NCI-H345 (cell line): ENCODE measurements at regions not wholly inside any gene's neighbourhood (a gene's known extent, or its start where the extent isn't known, plus 50 kb on each side); places are given as distances from the start of the nearest gene placed in this dataset.

Source experiments
- DNase-seq: peaks from one replicate; lab custom pipeline; 2025; lab: John Stamatoyannopoulos, UW

GRCh38 chr1:110816945-110817344 lies 56.0 kb upstream of the CD53 start:
- DNase-seq = no peak

GRCh38 chr1:110811529-110811928 lies 61.4 kb upstream of the CD53 start:
- DNase-seq = no peak

GRCh38 chr1:110800079-110800478 lies 72.9 kb upstream of the CD53 start:
- no peak for DNase-seq

DNA sequence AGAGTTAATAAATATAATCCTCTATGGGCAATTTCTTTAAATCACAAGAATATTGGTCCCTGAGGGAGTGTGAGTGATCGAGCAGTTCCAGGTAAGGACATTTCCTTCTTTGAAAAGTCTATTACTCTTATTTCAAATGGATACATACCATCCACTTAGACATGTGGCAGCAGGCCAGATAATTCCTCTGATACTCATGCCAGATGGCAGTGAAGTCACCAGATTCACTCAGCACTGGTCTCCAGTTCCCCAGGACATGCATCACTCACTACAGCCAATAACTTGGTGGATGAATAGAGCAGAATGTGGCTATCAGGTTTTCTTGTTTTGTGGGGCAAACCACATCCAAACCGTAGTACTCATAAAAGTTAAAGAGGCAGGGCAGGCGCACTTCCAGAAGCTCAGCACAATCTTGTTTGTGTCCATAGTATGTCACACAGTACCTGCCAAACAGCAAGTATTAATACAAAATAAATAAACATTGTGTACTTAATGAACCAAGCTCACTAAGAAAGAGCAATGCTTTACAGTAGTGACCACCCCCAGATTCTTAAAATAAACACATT lies 74.2 kb upstream of the CD53 start:
- peak; percentile 41 for DNase-seq

DNA sequence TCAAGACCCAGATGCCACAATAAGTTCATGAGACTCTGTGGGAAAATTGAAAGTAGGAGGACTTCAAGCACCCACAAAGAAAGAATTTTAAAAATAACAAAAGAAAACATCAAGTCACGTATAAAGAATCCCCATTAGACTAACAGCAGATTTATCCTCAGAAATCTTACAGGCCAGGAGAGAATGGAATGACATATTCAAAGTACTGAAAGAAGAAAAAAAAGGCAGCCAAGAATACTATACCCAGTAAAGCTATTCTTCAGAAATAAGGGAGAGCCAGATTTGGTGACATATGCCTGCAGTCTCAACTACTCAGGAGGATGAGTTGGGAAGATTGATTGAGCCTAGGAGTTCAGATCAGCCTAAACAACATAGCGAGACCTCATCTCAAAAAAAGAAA lies 84.3 kb upstream of the CD53 start:
- DNase-seq = no peak

DNA sequence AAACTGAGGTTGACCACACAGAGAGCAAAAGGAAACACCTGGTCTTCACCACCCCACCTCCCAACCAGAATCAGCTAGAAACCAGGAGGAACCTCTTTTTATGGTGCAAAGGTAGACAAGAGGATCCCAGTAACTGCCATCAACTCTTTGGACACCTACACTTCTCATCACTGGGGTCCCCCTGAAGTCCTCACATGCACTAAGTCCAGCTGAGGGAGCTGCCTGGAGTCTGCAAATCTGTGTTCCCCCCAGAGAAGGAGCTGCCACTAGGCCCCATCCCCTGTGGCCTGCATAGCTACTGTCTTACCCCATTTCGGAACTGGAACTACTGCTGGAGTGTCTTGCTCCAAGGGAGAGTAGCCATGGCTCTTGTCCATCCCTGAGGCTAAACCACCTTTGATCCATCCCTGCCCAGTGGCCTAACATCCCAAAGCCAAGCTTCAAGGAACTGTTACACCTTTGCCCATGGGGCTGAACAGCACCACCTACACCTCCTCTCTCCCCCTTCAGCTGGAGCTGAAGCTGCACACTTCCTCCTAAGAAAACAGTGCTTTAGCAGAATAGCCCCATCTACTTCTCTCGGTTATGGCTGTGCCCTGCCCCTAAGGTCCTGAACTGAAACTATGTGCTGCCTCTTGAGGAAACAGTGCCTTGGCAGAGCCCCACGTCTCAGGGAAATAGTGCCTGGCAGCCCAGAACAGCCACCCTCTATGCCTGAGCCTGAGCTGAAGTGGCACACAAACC lies 85.4 kb upstream of the CD53 start:
- no peak for DNase-seq

DNA sequence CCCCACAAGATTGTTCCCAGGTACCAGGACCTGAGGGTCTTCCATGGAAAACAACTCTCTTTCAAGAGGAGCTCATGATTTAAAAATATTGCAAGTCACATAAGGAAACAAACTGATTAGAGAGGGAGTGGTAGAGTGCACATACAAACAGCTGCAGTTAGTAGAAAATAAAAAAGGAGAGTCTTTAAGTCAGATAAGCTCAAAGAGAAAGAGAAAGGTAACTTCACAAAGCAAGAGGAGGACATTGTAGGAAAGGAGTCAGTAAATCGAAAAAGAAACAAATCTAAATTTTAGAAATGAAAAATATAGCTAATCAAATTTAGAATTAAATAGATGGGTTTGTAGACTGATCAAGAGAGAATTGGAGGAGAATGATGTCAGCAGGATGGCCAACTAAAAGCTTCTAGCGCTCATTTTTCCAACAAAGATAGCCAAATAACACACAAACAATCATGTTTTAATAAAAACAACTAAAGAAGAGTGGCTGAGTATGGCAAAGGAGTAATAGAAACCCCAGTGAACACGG lies 86.1 kb upstream of the CD53 start:
- no peak for DNase-seq

DNA sequence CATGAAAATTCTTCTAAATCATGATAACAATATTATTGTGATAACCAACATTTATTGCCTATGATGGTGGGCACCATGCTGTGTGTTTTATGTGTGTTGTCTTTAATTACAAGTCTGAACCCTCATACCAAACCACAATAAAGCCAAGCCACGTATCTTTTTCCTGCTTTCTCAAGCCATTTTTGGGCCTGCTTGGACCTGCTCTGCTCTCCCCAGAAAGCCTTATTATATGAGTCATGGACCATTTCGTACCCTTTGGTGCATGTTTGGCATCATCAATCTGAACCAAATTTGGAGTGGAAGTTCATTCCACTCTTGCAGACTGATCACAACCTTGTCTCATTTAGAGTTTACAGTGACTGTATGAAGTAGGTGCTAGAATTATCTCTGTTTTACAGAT lies 87.3 kb upstream of the CD53 start:
- no peak for DNase-seq

- no peak for DNase-seq
Measured at GRCh38 chr1:110785055-110785454, 87.9 kb upstream of the CD53 start.

DNA sequence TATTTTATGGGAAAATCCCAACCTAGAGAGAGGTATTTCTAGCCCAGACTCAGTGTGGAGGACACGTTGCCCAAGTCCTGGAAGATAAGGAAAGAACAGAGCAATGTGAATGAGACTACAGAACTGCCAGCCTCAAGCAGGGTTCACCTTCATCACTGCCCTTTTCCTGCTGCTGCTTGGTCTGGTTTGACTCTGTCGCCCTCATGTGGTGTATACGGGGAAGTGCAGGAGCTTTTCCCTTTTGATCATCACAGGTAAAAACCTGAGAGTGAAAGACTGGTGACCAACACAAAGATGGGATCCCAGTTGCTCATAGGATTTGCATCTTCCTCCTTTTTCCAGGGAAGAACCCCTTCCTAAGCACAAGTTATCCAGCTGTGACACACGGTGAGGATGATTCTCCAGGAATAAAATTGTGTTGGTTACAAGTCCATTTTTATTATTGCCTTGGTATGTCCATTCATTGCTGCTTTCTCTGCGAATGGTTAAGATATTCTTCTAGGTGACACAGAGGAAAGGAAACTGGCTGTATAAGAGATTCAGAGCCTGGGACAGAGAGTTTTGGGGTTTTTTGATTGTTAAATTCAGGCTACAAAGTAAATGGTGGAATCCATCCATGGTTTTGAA lies 89.5 kb upstream of the CD53 start:
- DNase-seq = peak; percentile 76

- DNase-seq = no peak
Measured at GRCh38 chr1:110781525-110781924, 91.4 kb upstream of the CD53 start.

GRCh38 chr1:110780600-110781484 lies 92.1 kb upstream of the CD53 start:
- DNase-seq = peak; percentile 61

DNA sequence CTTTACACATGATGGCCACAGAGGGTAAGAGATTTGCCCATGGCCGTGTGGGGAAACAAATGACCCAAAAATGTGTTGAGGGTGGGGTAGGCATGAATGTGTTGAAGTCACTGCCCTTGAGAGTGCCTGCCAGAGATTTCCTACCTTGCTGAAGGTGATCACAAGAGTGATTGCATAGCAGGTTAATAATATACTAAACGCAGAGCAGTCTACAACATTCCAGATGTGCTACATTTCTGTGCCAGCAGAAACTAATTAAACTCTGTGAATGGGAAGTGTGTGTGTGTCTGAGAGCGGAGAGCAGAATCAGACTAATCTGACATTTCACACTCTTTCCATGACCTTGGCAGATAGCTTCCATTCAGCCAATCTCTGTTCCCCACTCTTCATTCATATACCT lies 93.3 kb upstream of the CD53 start:
- no peak for DNase-seq

- no peak for DNase-seq
Measured at GRCh38 chr1:110778821-110779220, 94.1 kb upstream of the CD53 start.

DNA sequence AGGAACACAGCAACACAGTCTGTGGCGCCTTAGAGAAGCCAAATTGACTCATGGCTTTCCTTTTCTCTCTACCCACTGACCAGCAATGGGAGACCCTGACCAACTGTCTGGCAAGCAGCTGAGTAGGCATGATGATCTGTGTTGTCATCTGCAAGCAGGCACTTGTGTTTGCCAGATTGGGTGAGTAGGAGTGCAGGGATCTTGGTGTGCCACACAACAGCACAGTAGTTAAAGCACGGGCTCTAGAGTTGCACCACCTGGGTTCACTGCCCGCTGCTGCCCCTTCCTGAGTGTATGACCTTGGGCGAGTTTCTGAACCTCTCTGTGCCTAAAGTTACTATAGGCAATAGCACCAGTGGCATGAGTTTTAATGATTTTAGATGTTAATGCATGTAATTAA lies 95.7 kb upstream of the CD53 start:
- no peak for DNase-seq

DNA sequence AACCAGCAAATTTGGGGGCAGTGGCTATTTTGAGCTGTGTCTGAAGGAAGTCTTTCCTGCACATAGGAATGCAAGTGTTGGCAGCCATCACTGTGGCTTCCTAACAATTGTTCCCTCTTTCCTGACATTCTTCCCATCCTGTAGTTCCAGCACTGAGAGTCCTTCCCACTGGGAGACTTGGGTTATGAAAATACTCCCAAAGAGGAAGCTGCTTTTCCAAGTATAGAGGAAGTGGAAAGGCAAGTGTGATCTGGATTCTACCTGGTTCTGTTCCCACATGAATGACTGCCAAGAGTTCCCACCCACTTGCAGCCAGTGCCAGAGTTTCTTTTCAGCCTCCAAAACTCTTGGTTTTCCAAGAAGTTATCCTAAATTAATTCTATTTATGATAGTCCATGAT lies 98.5 kb upstream of the CD53 start:
- no peak for DNase-seq

DNA sequence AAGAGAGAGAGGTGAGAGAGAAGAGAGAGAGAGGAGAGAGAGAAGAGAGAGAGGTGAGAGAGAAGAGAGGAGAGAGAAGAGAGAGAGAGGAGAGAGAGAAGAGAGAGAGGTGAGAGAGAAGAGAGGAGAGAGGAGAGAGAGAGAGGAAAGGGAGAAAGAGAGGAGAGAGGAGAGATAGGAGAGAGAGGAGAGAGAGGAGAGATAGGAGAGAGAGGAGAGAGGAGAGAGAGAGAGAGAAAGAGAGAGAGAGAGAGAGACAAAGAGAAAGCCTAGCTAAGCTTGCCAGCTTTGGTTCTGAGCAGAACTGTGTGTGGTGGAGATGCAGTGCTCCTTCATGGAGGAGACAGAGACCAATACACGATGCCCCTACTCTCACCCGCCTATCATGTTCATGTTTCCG lies 99.1 kb upstream of the KCNA3 start:
- DNase-seq = no peak

DNA sequence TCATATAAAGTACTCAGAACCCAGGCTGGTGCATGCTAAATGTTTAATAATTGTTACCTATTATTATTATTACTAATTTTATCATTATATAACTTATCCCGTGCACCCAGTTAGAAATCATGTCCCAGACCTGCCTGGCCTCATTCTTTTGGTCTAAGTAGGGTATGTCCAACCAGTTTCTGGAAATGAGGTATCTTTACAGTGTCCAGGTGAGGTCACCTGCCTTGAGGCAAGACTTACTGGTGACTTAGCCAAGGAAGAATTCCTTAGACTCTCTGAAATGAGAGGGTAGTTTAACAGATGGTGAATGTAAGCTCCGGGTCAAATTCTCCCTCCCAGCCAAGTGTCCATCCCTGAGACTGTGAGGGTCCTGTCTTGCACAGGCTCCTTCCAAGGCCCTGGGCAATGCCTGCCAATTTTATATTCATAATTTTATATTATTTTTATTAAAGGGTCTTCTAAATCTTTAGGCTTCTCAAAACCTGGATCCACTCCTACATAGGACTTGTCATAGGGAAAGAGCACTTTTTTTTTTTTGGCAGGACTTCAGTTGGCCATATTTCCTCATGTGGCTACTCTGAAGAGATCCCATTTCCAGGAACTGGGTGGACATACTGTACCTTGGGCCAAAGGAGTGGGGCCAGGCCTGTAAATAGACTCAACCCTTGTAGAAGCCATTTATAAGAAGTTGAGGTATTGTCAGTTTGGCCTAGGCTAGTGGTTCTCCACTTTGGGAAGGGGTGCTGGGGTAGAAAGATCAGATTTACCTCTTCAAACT lies 96.7 kb upstream of the KCNA3 start:
- DNase-seq = no peak

GRCh38 chr1:110770832-110771231 lies 96.1 kb upstream of the KCNA3 start:
- no peak for DNase-seq

DNA sequence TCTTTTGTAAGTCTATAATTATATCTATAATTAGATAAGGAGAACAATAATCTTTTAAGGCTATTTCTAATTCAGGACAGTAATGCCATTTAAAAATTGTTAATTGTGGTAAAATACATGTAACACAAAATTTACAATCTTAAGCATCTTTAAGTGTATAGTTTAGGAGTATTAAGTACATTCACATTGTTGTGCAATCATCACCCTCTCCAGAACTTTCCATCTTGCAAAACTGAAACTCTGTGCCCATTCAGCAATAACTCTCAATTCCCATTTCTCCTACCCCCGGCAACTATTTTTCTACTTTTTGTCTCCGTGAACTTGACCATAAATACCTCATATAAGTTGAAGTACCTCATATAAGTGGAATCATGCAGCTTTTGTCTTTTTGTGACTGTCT lies 93.9 kb upstream of the KCNA3 start:
- DNase-seq = no peak

DNA sequence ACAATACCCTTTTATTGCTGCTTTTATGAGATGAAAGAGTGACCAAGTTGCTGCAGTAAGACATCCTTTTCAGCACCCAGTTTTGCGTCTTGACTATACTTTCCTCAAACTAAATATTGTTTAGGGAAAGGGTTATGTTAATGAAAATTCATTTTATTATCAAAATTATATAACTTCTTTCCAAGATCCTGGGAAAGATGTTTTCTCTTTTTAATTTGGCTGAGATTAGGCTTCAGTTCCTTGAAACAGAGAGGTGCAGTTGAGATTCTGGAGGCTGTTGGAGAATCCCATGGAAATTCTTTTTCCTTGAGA lies 91.6 kb upstream of the KCNA3 start:
- DNase-seq = no peak
